Heart right ventricle (tissue), 16 donors: ENCODE measurements at regions not wholly inside any gene's neighbourhood (a gene's known extent, or its start where the extent isn't known, plus 50 kb on each side); places are given as distances from the start of the nearest gene placed in this dataset.

Experiments used
- ATAC-seq, 8 donors: fragments of 200-7000 bp; cut with Tn5 transposase; one replicate each; pipeline ENCODE4 v1.9.1; 2020; ENCODE audit warnings: mild to moderate bottlenecking in 8 of 8, moderate library complexity in 8 of 8, moderate number of reproducible peaks in 1 of 8
- DNase-seq, 2 donors: peaks; one replicate each; pipeline ENCODE4 v3.0.0-alpha.2; 2020
- H3K27ac ChIP-seq, 10 donors: fragments of 200-600 bp; sonication (generic) in 2 of 10; one replicate each; pipeline versions ENCODE4 v1.5.0 to v1.8.0; 2020 to 2022; ENCODE audit warnings: mild to moderate bottlenecking in 3 of 10
- H3K27me3 ChIP-seq, 7 donors: fragments of 200-600 bp; one replicate each; pipeline ENCODE4 v1.8.0; 2021 to 2022; ENCODE audit warnings: mild to moderate bottlenecking in 2 of 7
- H3K36me3 ChIP-seq, 9 donors: fragments of 200-600 bp; sonication (generic) in 1 of 9; one replicate each; pipeline versions ENCODE4 v1.5.0 to v1.8.0; 2020 to 2022; ENCODE audit warnings: mild to moderate bottlenecking in 2 of 9
- H3K4me1 ChIP-seq, 9 donors: fragments of 200-600 bp; sonication (generic) in 1 of 9; one replicate each; pipeline versions ENCODE4 v1.5.0 to v1.8.0; 2020 to 2022; ENCODE audit warnings: mild to moderate bottlenecking in 4 of 9
- H3K4me3 ChIP-seq, 10 donors: fragments of 200-600 bp; sonication (generic) in 2 of 10; one replicate each; pipeline versions ENCODE4 v1.5.0 to v1.8.0; 2020 to 2022; ENCODE audit warnings: mild to moderate bottlenecking in 7 of 10, moderate library complexity in 2 of 10
- H3K9me3 ChIP-seq, 11 donors: fragments of 200-600 bp in 10 of 11; sonication (generic) in 2 of 11; one replicate each; pipeline versions ENCODE4 v1.5.0 to v1.8.0; 2013 to 2022; ENCODE audit warnings: mild to moderate bottlenecking in 2 of 11, control low read depth in 1 of 11, moderate library complexity in 1 of 11
- CTCF ChIP-seq, 9 donors: fragments of 200-600 bp; sonication (generic) in 2 of 9; IDR thresholded peaks; one replicate each; pipeline versions ENCODE4 v1.5.0 to v1.8.0; 2021 to 2022; ENCODE audit warnings: antibody characterized with exemption in 9 of 9, mild to moderate bottlenecking in 5 of 9, moderate library complexity in 1 of 9
- WGBS, 2 donors: extraction: QIAGEN DNeasy Blood & Tissue Kit; methylation state at CpG; one replicate each; pipeline ENCODE4 v1.1.7; 2013; ENCODE audit warnings: inconsistent platforms in 1 of 2; 5-methylcytosine and 5-hydroxymethylcytosine counted together
- intact Hi-C, 10 donors: fragments of 100-400 bp; cut with DNase I; formaldehyde crosslinking; loops; one replicate each; pipeline versions ENCODE4 v1.11.1 to v1.14.2; 2022
- donor health status: Arrhythmogenic right ventricular cardiomyopathy.
- donor health status: ischemic (EF 13 %, LVEDD 7.1; RV severe dilation, severe dysfunction).
- donor health status: healthy with polysubstance abuse.
- donor health status: DM: no; HTN: yes; CAD: no.
- donor health status: DM: no; HTN: no; CAD: no.
- donor health status: ischemic (EF 25% LVEDD 6.9; RV normal size, moderate dysfunction).
- donor health status: ischemic (EF 25% LVEDD 5.7; RV mildly dilated, moderate dysfunction).
- donor health status: healthy.
- donor health status: DM: yes; HTN: yes; CAD: no.
- donor health status: Ischemic cardiomyopathy.
- donor health status: ischemic (EF 35%, LVEDD 5.7; RV mildly dilated, moderate dysfunction).
- donor health status: nonischemic (EF 11% LVEDD 7.7; RV severe dilation, severe dysfunction).
- donor health status: DM: yes; HTN: yes; CAD: no.
- donor health status: PGD.
- donor health status: ischemic (EF 29% LVEDD 5.4; RV normal size, mild dysfunction).
- donor health status: nonischemic (EF 23%, LVEDD 6.1; RV moderate dilation, normal function).

- no peaks in the 10 kb centered on the region for H3K36me3 ChIP-seq
- TF ChIP-seq CTCF (IDR thresholded peaks at IDR 0.05), result no peak
- peak overlapping the region in 5 of 10 donors; percentile 7 to 53 (median 16) for H3K27ac ChIP-seq
- no peaks in the 10 kb centered on the region for H3K9me3 ChIP-seq
- no peak overlapping the region for H3K4me3 ChIP-seq
- peak in 6 of 8 donors; percentile 38 to 77 (median 58) for ATAC-seq
- intact Hi-C loops, result loop anchor here in 7 of 10 donors (2.0 to 10.0 kb wide), 6 partner anchors 139 to 789 kb away; no protein-coding TSS in a partner anchor
- no peak for DNase-seq
- H3K27me3 ChIP-seq, result no peaks in the 10 kb centered on the region
- H3K4me1 ChIP-seq, result peaks cover 7 to 33% (median 16%) of the 10 kb centered on the region in 9 donors
Observed at GRCh38 chr1:60763741-60764140, 318.6 kb upstream of the NFIA start.

DNA sequence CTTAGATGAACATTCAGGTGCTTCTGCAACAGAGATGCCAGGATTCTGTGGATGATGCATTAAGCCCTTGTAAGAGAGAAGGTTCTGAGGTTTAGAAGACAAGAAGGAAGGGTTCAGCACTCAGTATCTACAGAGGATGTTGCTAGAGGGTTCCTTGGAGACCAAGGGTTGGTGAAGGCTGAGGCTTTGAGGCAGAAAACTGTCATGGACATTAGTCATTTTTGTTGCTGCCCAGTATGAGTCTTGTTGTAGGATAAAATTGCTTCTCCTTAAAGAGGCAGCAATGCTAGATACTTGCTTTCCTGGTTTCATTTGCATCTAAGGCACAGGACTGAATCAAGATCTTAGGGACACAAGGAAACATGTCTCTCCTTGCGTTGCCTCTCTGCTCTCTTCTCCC lies 319.4 kb upstream of the NFIA start:
- no peak overlapping the region for H3K4me3 ChIP-seq
- intact Hi-C loops, result loop anchor here in 5 of 10 donors (5.0 to 10.0 kb wide), 5 partner anchors 138 to 788 kb away; no protein-coding TSS in a partner anchor
- peaks cover 7 to 33% (median 16%) of the 10 kb centered on the region in 9 donors for H3K4me1 ChIP-seq
- H3K9me3 ChIP-seq, result no peaks in the 10 kb centered on the region
- no peak for TF ChIP-seq CTCF (IDR thresholded peaks at IDR 0.05)
- no peak for DNase-seq
- no peak overlapping the region for H3K27ac ChIP-seq
- H3K36me3 ChIP-seq, result no peaks in the 10 kb centered on the region
- 52 to 57% methylated on average over 1 of the region's 1 CpG for WGBS, 2 donors
- ATAC-seq, result no peak
- H3K27me3 ChIP-seq, result no peaks in the 10 kb centered on the region

- 83 to 84% methylated on average over 1 of the region's 1 CpG for WGBS, 2 donors
- ATAC-seq, result peak in 5 of 8 donors; percentile 27 to 67 (median 52)
- intact Hi-C loops, result loop anchor here in 5 of 10 donors (5.0 to 10.0 kb wide), 5 partner anchors 137 to 787 kb away; no protein-coding TSS in a partner anchor
- TF ChIP-seq CTCF (IDR thresholded peaks at IDR 0.05), result no peak
- Histone ChIP-seq H3K4me3 (no peak overlapping the region), H3K36me3 (no peaks in the 10 kb centered on the region), H3K27me3 (no peaks in the 10 kb centered on the region), H3K4me1 (peaks cover 7 to 33% (median 16%) of the 10 kb centered on the region in 9 donors), H3K9me3 (no peaks in the 10 kb centered on the region), H3K27ac (no peak overlapping the region)
- DNase-seq, result no peak
Observed at GRCh38 chr1:60762176-60762575, 320.2 kb upstream of the NFIA start.

- ATAC-seq (peak in 1 of 8 donors; percentile 38), DNase-seq (no peak)
- Histone ChIP-seq H3K9me3 (no peaks in the 10 kb centered on the region), H3K27me3 (no peaks in the 10 kb centered on the region), H3K27ac (no peak overlapping the region), H3K4me3 (no peak overlapping the region), H3K36me3 (no peaks in the 10 kb centered on the region), H3K4me1 (peaks cover 7 to 30% (median 16%) of the 10 kb centered on the region in 9 donors)
- WGBS, 2 donors, result 85 to 91% methylated on average over 3 of the region's 3 CpGs
- intact Hi-C loops, result no loop called here
- TF ChIP-seq CTCF (IDR thresholded peaks at IDR 0.05), result no peak
Observed at GRCh38 chr1:60759291-60759690, 323.1 kb upstream of the NFIA start.
